IPS DF 19.7 (cell line): ENCODE measurements at regions not wholly inside any gene's neighbourhood (a gene's known extent, or its start where the extent isn't known, plus 50 kb on each side); places are given as distances from the start of the nearest gene placed in this dataset.
"Not testable (repeated sequence)": the region's sequence is repeated elsewhere in the genome, so short reads cannot be mapped to it uniquely, and the experiment has no call there.

Experiments
- DNase-seq: peaks from one replicate; pipeline ENCODE4 v3.0.0-alpha.2; 2013; ENCODE audit warnings: low read depth, low spot score

DNA sequence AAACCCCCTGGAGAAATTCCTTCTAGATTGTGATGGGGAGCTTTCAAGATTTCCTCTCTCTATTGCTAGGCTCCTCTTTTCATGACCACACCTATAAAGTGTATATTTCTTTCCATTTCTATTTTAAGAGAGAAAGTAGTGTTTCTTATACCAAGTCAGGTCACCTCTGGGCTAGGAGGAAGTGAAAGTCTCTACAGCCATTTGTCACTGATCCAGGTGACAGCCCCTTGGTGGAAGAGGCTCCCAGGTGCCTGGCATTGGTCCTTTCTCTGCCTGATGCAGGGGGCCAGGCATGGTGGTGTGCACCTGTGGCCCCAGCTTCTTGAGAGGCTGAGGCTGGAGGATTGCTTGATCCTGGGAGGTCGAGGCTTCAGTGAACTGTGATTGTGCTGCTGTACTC, 64.7 kb downstream of the DHCR7 start:
- DNase-seq: no peak

- no peak for DNase-seq
These were observed 66.2 kb downstream of the DHCR7 start for GRCh38 chr11:71381781-71382505.

GRCh38 chr11:71379701-71380100, 68.5 kb downstream of the DHCR7 start:
- no peak for DNase-seq

DNA sequence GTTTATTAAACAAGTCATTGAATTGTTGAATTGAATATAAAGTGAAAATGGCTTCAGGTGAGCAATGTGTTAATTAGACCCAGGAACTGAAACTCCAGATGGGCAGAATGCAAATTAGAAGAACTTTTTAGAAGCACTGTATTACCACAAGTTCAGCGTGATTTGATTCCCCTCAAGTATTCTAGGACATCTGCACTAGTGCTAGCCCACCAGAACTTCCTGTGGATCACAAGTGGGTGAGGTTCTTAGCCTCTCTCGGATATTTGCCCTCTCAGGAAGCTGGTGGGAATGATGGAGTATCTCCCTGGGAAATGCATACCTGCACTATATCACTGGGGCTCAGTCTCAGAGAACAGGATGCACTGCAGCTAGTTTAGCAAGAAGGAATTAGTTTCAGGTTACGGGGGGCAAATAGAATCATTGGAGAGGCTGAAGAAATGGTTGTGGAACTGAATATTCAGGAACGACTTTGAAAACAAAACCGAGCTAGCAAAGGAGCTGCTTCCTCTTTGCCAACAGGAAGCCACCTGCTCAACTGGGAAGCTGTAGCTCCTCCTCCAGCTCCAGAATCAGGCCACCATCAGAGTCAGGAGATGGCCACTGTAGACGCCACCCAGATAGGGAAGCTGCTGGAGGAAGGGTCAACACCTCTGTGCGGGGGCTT, 74.3 kb downstream of the DHCR7 start:
- DNase-seq: no peak

DNA sequence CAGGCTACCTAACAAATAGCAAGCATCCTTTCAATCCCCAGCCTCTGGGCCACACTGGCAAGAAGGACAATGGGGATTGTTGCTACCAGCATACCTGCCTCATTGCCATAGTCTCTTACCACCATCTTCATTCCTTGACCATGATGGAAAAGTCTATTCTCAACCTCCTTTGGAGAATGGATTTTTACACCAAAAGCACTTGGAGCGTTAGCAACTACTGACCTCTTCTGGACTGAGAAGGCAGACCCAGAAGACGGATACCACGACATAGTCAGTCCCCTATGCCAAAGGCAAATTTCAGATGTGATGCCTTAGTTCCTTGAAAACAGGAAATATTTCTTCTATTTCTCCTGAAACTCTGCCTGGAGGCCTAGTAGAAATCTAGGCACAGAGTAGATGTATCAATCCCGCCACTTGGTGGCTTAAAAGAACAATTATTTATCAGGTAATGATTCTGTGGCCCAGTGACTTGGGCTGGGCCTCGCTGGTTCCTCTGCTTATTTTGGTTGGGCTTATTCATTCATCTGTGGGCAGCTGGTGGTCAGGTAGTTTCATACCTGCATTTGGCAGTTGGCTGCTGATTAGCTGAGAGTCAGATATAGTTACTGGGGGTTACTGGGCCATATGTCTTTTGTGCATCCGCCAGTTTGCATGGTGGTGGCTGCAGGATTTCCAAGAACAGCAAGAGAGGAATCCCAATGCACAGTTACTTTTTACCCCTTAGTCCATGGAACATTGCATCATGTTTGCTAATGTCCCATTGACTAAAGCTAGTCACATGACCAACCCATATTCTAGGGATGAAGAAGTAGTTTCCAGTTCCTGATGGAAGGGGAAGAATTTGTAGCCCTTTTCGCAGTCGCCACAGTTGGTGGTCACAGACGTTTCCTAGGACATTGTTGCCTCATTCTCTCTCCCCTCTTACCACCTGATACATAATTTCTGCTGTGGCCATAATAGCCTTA, 75.2 kb downstream of the DHCR7 start:
- no peak for DNase-seq

GRCh38 chr11:71371674-71372069, 76.5 kb downstream of the DHCR7 start:
- DNase-seq: no peak

DNA sequence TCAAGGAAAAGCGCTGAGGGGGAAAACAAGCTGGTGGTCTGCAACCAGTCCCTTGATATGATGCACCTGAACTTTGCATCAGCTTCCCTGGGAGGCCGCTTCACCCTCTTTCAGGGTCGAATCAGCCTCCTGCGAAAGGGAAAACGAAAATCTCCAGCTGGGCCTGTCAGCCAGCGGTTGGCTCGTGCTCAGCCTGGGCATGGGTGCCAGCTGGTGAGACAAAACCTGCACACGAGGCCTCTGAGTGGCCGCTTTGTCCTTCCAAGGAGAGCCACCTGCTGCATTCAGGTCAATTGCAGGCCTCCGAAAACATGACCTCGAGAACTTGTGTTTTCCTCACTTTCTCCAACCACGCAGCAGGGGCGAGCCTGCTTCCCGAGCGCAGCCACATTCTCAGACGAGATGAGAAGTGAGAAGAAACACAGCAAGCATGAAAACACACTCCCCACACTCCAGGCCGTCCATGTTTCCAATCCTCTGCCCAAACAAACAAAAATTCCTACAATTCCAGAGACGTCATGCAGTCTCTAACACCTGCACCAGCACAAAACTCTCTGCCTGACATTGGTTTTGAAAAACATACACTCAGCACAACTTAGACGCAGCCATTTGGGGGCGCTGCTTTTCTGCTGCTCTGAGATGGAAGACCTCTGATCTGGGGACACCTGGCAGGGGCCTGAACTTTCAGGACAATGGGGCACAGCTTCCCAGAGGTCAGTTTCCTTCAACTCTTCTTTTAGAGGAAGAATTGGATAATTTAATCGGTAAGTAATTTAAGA, 77.1 kb downstream of the DHCR7 start:
- DNase-seq: no peak

DNA sequence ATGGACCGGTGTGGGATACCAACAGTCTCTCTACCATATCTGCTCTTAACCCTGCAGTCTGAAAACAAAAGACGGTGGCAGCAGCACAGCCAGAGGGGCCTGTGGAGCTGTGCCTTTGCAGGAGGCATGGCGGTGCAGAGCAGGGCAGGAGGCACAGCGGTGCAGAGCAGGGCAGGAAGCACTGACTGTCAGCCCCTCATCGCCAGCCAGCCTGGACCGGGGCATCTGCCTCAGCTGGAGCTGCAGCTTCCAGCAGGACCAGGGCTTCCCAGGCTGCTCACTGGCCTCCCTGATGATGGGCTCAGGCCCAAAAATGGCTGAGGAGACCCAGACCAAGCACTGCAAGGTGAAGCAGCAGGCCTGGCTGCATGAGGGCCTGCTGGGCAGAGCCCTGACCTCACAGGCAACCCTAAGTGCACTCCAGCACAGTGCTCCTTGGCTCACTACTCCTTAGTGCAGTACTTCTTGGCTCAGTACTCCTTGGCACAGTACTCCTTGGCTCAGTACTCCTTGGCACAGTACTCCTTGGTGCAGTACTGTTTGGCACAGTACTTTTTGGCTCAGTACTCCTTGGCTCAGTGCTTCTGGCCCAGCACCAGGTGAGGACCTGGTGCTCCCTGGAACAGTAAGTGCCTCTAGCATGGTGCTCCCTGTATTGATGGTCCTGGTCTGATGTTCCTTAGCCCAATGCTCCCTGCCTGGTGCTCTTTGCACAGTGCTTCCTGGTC, 78.0 kb downstream of the DHCR7 start:
- DNase-seq: no peak

DNA sequence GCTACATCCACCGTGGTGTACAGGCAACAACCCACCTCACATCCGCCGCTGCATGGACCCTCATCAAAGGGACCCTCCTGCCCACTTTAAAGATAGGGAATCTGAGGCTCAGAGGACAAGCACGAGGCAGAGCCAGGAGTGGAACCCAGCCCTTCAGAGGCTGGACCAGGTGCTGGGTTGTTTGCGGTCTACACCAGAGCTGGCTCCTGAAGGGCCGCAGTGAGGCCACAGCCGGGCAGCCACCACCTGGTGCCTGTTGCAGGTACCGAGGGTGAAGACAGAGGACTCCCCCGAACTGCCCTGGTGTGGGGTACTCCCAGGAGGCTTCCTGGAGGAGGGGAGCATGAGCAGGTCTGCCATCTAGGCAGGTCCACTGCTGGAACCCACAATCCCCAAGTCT, 78.8 kb downstream of the DHCR7 start:
- DNase-seq: no peak

GRCh38 chr11:71368966-71369365, 79.2 kb downstream of the DHCR7 start:
- DNase-seq: no peak

DNA sequence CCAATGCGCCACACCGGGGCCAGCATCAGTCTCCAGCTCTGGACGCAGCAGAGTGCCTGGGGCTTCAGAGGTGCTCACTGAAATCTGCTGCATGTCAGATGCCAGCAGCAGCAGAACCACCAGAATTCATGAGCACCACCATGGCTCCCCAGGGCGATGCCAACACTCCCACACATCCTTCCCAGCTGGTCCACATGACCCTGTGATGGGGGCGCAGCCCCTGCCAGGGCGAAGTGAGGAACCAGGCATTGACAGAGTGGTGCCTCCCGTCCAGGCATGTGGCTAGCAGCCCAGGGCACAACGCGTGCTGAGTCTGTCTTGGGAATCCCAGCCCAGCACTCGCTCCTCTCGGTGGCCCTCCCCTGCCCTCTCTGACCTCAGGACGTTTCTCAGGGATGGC, 80.4 kb downstream of the DHCR7 start:
- no peak for DNase-seq

- DNase-seq: not testable (repeated sequence)
These were observed 80.9 kb downstream of the DHCR7 start for GRCh38 chr11:71367276-71367675.

- no peak for DNase-seq
These were observed 82.1 kb downstream of the DHCR7 start for GRCh38 chr11:71366076-71366475.

GRCh38 chr11:71365626-71366025, 82.6 kb downstream of the DHCR7 start:
- DNase-seq: no peak

DNA sequence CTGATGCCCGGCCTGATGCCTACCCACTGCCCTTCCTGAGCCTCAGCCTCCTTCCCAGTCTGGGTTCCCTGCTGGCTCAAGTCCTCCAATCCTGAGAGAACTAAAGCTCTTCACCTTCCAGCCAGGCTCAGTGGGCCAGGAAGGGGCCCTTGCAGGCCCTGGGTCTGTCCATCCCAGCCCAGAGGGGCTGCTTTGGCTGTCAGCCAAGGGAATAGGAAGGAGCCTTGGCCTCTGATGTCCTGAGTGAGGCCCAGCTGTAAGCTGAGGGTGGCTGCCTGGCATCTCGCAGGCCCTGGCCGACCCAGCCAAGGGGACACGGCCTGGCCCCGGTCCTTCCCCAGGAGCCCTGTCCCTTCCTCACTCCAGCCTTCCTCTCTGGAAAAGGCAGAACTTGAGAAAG, 83.4 kb downstream of the DHCR7 start:
- DNase-seq: no peak

- no peak for DNase-seq
These were observed 84.0 kb downstream of the DHCR7 start for GRCh38 chr11:71364176-71364671.

GRCh38 chr11:71363721-71364120, 84.5 kb downstream of the DHCR7 start:
- no peak for DNase-seq

DNA sequence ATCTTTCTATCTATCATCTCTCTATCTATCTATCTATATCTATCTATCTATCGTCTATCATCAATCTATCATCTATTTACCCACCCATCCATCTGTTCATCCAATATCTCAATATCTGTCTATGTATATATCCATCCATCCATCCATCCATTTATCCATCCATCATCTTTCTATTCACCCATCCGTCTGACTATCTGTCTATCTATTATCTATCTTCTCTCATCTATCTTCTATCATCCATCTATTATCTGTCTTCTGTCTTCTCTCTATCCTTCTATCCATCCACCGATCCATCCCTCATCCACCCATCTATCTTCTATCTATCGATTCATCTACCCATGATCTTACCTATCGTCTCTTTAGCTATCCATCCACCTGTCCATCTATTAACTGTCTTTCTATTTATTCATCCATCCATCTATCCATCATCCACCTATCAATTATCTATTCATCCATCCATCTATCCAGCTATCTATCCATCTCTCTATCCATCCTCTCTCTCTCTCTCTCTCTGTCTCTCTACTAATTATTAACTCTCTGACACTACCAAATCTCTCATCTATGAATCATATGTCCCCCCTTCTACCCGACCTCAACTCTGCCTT, 89.1 kb downstream of the DHCR7 start:
- DNase-seq: no peak

- DNase-seq: no peak
These were observed 90.0 kb downstream of the DHCR7 start for GRCh38 chr11:71358122-71358728.

DNA sequence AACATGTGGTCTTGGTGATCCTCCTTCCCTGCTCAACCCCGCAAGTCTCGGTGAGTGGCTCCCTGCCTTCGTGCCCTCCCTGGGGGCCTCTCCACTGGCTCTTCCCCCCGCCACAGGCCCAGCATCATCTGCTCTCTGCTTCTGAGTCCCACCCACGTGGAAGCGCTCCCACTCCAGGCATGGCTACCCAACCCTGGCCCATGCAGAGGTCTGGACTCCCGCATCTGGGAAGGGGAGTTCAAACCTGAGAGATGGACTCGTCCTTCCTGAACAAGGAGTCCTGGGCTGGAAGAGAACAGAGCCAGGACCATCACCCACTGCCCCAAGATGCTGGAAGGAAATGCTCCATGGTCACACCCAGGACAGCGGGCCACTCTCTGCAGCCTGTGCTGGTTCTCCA, 90.8 kb downstream of the DHCR7 start:
- DNase-seq: no peak
